GM12875 (cell line): ENCODE measurements at regions not wholly inside any gene's neighbourhood (a gene's known extent, or its start where the extent isn't known, plus 50 kb on each side); places are given as distances from the start of the nearest gene placed in this dataset.

Experiments
- H3K4me3 ChIP-seq: one replicate; pipeline ENCODE4 v1.5.1; 2011; ENCODE audit warnings: low read depth, low read length, control low read depth
- CTCF ChIP-seq: IDR thresholded peaks from 2 replicates; pipeline ENCODE4 v1.5.1; 2011; ENCODE audit warnings: low read depth, mild to moderate bottlenecking, control low read depth, inconsistent platforms, low read length, moderate library complexity, borderline replicate concordance; ENCODE audit not compliant: insufficient read depth

- no peak for TF ChIP-seq CTCF
- H3K4me3 ChIP-seq: no peak overlapping the region
Observed at GRCh38 chr9:119829186-119829585, 460.0 kb upstream of the BRINP1 start.

GRCh38 chr9:119827526-119827925, 458.3 kb upstream of the BRINP1 start:
- no peak overlapping the region for H3K4me3 ChIP-seq
- no peak for TF ChIP-seq CTCF

GRCh38 chr9:119827126-119827525, 457.9 kb upstream of the BRINP1 start:
- H3K4me3 ChIP-seq: no peak overlapping the region
- TF ChIP-seq CTCF: no peak

GRCh38 chr9:119818726-119819435, 449.6 kb upstream of the BRINP1 start:
- no peak overlapping the region for H3K4me3 ChIP-seq
- no peak for TF ChIP-seq CTCF

DNA sequence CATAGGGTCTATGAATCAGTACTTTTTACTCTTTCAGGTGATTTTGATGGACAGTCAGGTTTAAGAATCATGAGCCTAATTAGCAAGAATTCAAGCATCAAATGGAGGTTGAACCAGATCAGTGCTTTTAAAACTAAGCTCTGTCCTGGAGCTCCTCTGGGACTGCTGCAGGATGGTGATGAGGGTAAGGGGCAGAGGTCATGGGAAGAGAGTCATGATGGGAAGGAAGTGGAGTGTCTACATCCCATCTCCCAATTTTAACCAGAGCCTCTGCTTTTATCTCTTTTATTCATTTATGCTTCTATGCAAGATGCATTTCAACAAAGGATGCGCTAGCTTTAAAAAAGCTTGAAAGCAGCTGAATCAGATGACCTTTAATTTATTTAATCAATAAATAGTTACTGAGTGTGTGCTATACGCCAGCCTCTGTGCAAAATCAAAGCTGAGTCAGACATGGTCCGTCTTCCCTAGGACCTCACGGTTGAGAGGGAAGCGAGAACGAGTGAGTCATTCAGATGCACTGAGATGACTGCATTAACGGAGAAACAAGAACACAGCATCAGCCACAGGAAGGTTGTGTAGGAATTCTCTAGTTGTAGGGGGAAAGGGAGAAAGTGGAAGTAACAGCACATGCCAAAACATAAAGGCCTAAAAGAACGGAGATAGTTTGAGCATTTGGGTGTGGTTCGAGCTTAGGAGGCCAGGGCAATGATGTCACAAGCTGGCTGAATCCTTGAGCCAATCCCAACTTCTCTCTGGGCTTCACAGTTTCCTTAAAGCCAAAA, 441.6 kb upstream of the BRINP1 start:
- H3K4me3 ChIP-seq: no peak overlapping the region
- no peak for TF ChIP-seq CTCF

- no peak for TF ChIP-seq CTCF
- H3K4me3 ChIP-seq: no peak overlapping the region
Observed at GRCh38 chr9:119803679-119804078, 434.4 kb upstream of the BRINP1 start.

DNA sequence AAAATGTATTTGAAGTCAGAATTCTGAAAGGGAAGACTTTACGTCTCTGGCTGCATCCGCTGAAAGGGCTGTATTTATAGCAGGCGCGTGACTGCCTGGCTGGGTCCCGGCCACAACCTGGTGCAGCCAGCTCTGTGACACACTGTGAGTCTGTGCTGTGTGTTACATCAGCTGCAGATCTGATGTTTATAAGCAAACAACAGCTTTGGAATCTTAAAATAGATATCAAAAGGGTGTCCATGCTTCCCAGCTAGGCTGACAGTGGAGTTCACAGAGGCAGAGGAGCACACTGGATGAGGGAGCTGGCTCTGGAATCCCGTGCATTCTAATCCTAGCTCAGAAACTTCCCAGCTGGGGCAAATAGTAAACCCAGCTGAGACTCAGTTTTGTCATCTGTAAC, 433.4 kb upstream of the BRINP1 start:
- no peak for TF ChIP-seq CTCF
- H3K4me3 ChIP-seq: no peak overlapping the region
